IMR-90 (cell line): ENCODE measurements at regions not wholly inside any gene's neighbourhood (a gene's known extent, or its start where the extent isn't known, plus 50 kb on each side); places are given as distances from the start of the nearest gene placed in this dataset.

Experiments used
- ATAC-seq: fragments of 200-7000 bp; cut with Tn5 transposase; 2 replicates; pipeline ENCODE4 v1.9.1; 2020; ENCODE audit warnings: low read depth, mild to moderate bottlenecking, moderate library complexity
- BruUV-seq: library from RNA; stranded (reverse); fragments of 400-500 nt; replicated peaks from 2 replicates; lab custom pipeline; 2021; lab: Mats Ljungman, UMichigan
- CTCF ChIA-PET: fragments of 300-600 bp; formaldehyde crosslinking; extraction: SDS; loops from one replicate; lab custom pipeline; 2021; ENCODE audit warnings: antibody characterized with exemption; lab: Yijun Ruan, JAX
- POLR2A ChIA-PET: fragments of 300-600 bp; sonication (Branson Sonifier 250); formaldehyde crosslinking; loops from one replicate; lab custom pipeline; 2022; ENCODE audit warnings: antibody characterized with exemption; ENCODE audit not compliant: unreplicated experiment; lab: Charles Lee
- DNase-seq: peaks from one replicate; pipeline ENCODE4 v3.0.0; 2013
- H2AFZ ChIP-seq: replicated peaks from 2 replicates; pipeline ENCODE3; 2013; ENCODE audit warnings: low read length, mild to moderate bottlenecking; ENCODE audit not compliant: poor library complexity
- H2AK5ac ChIP-seq: 2 replicates; pipeline ENCODE4 v1.6.1; 2013; ENCODE audit warnings: low read depth, low read length, inconsistent platforms
- H2AK9ac ChIP-seq: replicated peaks from 2 replicates; pipeline ENCODE3; 2013; ENCODE audit warnings: mild to moderate bottlenecking, low read depth, low read length, moderate library complexity; ENCODE audit not compliant: poor library complexity
- H2BK120ac ChIP-seq: 2 replicates; pipeline ENCODE4 v1.6.1; 2013; ENCODE audit warnings: low read depth, low read length, inconsistent platforms
- H2BK15ac ChIP-seq: 3 replicates; pipeline ENCODE4 v1.6.1; 2013; ENCODE audit warnings: low read depth, low read length, inconsistent platforms
- H2BK20ac ChIP-seq: 2 replicates; pipeline ENCODE4 v1.6.1; 2013; ENCODE audit warnings: low read depth, mild to moderate bottlenecking, inconsistent platforms, low read length, moderate library complexity
- H2BK5ac ChIP-seq: 2 replicates; pipeline ENCODE4 v1.6.1; 2013; ENCODE audit warnings: mild to moderate bottlenecking, low read depth, low read length, inconsistent platforms; ENCODE audit not compliant: poor library complexity, severe bottlenecking
- H3K14ac ChIP-seq: replicated peaks from 2 replicates; pipeline ENCODE4 v1.6.1; 2013; ENCODE audit warnings: low read depth, low read length, inconsistent platforms
- H3K18ac ChIP-seq: 2 replicates; pipeline ENCODE4 v1.6.1; 2013; ENCODE audit warnings: low read depth, low read length, control low read depth
- H3K23ac ChIP-seq: 2 replicates; pipeline ENCODE4 v1.6.1; 2013; ENCODE audit warnings: low read depth, low read length, inconsistent platforms
- H3K27ac ChIP-seq: 2 replicates; pipeline ENCODE4 v1.5.1; 2013; ENCODE audit warnings: mild to moderate bottlenecking, control low read depth, low read length; ENCODE audit not compliant: insufficient read depth
- H3K27me3 ChIP-seq: 2 replicates; pipeline ENCODE4 v1.6.1; 2013; ENCODE audit warnings: low read length; ENCODE audit not compliant: control insufficient read depth, insufficient read depth
- H3K36me3 ChIP-seq: 2 replicates; pipeline ENCODE4 v1.6.1; 2013; ENCODE audit warnings: low read length, mixed read lengths; ENCODE audit not compliant: control insufficient read depth, insufficient read depth
- H3K4ac ChIP-seq: 2 replicates; pipeline ENCODE4 v1.6.1; 2013; ENCODE audit warnings: low read depth, low read length, inconsistent platforms
- H3K4me1 ChIP-seq: 2 replicates; pipeline ENCODE4 v1.6.1; 2013; ENCODE audit warnings: low read length, mixed read lengths; ENCODE audit not compliant: control insufficient read depth, insufficient read depth
- H3K4me2 ChIP-seq: 2 replicates; pipeline ENCODE4 v1.6.1; 2013; ENCODE audit warnings: low read depth, mild to moderate bottlenecking, control low read depth, low read length, moderate library complexity
- H3K4me3 ChIP-seq: 2 replicates; pipeline ENCODE4 v1.5.1; 2013; ENCODE audit warnings: low read depth, mild to moderate bottlenecking, control low read depth, low read length, moderate library complexity; ENCODE audit not compliant: insufficient read depth
- H3K56ac ChIP-seq: 2 replicates; pipeline ENCODE4 v1.6.1; 2013; ENCODE audit warnings: low read length, inconsistent platforms; ENCODE audit not compliant: insufficient read depth; ENCODE audit errors: extremely low read depth
- H3K79me1 ChIP-seq, 2 experiments: 2 replicates each; pipeline ENCODE4 v1.6.1; 2013; ENCODE audit warnings: low read length in 2 of 2, inconsistent platforms in 1 of 2, low read depth in 1 of 2
- H3K9ac ChIP-seq: 2 replicates; pipeline ENCODE4 v1.6.1; 2013; ENCODE audit warnings: low read depth, low read length, control low read depth
- H3K9me1 ChIP-seq: 2 replicates; pipeline ENCODE4 v1.6.1; 2013; ENCODE audit warnings: low read length, inconsistent platforms; ENCODE audit not compliant: insufficient read depth
- H3K9me3 ChIP-seq: 2 replicates; pipeline ENCODE4 v1.6.1; 2013; ENCODE audit warnings: low read length; ENCODE audit not compliant: control insufficient read depth, insufficient read depth
- H4K20me1 ChIP-seq: 2 replicates; pipeline ENCODE4 v1.6.1; 2013; ENCODE audit warnings: low read length, inconsistent platforms; ENCODE audit not compliant: insufficient read depth
- H4K5ac ChIP-seq: 2 replicates; pipeline ENCODE4 v1.6.1; 2013; ENCODE audit warnings: mild to moderate bottlenecking, low read depth, low read length, control low read depth
- H4K8ac ChIP-seq, 2 experiments: 2 replicates each; pipeline ENCODE4 v1.6.1; 2013; ENCODE audit warnings: low read depth in 2 of 2, low read length in 2 of 2, control low read depth in 1 of 2, inconsistent platforms in 1 of 2
- H4K91ac ChIP-seq: 2 replicates; pipeline ENCODE4 v1.6.1; 2013; ENCODE audit warnings: low read depth, low read length, inconsistent platforms; ENCODE audit not compliant: insufficient read depth
- BHLHE40 ChIP-seq: fragments of 150-350 bp; IDR thresholded peaks from 2 replicates; pipeline ENCODE4 v1.6.1; 2016; ENCODE audit warnings: mild to moderate bottlenecking, low read depth, low read length
- MAFK ChIP-seq: IDR thresholded peaks from 2 replicates; pipeline ENCODE4 v1.6.1; 2012; ENCODE audit warnings: low read depth, low read length, improper control_type of control experiment
- MAZ ChIP-seq: IDR thresholded peaks from 2 replicates; pipeline ENCODE4 v1.6.1; 2012; ENCODE audit warnings: low read depth, mild to moderate bottlenecking, low read length, improper control_type of control experiment, moderate library complexity, borderline replicate concordance
- MXI1 ChIP-seq: IDR thresholded peaks from 2 replicates; pipeline ENCODE4 v1.6.1; 2012; ENCODE audit warnings: low read depth, mild to moderate bottlenecking, low read length, moderate library complexity, borderline replicate concordance
- NFE2L2 ChIP-seq: fragments of 150-350 bp; IDR thresholded peaks from 2 replicates; pipeline ENCODE4 v1.6.1; 2016; ENCODE audit warnings: low read depth, mild to moderate bottlenecking, low read length
- RCOR1 ChIP-seq: IDR thresholded peaks from 2 replicates; pipeline ENCODE4 v1.6.1; 2012; ENCODE audit warnings: mild to moderate bottlenecking, low read length, improper control_type of control experiment; ENCODE audit not compliant: insufficient replicate concordance
- RFX5 ChIP-seq: IDR thresholded peaks from 2 replicates; pipeline ENCODE4 v1.8.0; 2012; ENCODE audit warnings: low read depth, mild to moderate bottlenecking, low read length, moderate library complexity
- SMC3 ChIP-seq: fragments of 150-350 bp; IDR thresholded peaks from 2 replicates; pipeline ENCODE4 v1.6.1; 2016; ENCODE audit warnings: low read depth, mild to moderate bottlenecking, antibody characterized with exemption, low read length, moderate library complexity
- WGBS, 2 experiments: methylation state at CpG; one replicate each; pipeline versions ENCODE4 v1.1.5 to v1.1.7; 2013; ENCODE audit warnings: missing lambda C conversion rate in 2 of 2; ENCODE audit not compliant: insufficient read length in 1 of 2; ENCODE audit errors: extremely low coverage in 2 of 2; 5-methylcytosine and 5-hydroxymethylcytosine counted together
- dilution Hi-C: fragments of 300-500 bp; cut with HindIII; formaldehyde crosslinking; loops from one replicate; pipeline ENCODE4 v1.14.3; 2018; ENCODE audit warnings: low sequenced_read_pairs; ENCODE audit not compliant: unreplicated experiment
- in situ Hi-C: fragments of 300-500 bp; cut with MboI; formaldehyde crosslinking; loops from 3 replicates; pipeline ENCODE4 v1.14.3; 2019; ENCODE audit warnings: low sequenced_read_pairs, inconsistent platforms, mixed read lengths
- intact Hi-C: fragments of 100-400 bp; cut with micrococcal nuclease; formaldehyde crosslinking; loops from 2 replicates; pipeline ENCODE4 v1.10.0; 2022
- TF ChIP-seq, protein P1 (sequence below): conservative IDR thresholded peaks from 2 replicates; pipeline ENCODE4 v1.5.1; 2012; ENCODE audit warnings: mild to moderate bottlenecking, low read depth, low read length, improper control_type of control experiment
- TF ChIP-seq, protein P2 (sequence below): fragments of 150-350 bp; IDR thresholded peaks from 2 replicates; pipeline ENCODE4 v1.6.1; 2016; ENCODE audit warnings: low read depth, mild to moderate bottlenecking, low read length, moderate library complexity, borderline replicate concordance
- TF ChIP-seq, protein P3 (sequence below): fragments of 150-350 bp; IDR thresholded peaks from 2 replicates; pipeline ENCODE4 v1.6.1; 2017; ENCODE audit warnings: mild to moderate bottlenecking, antibody characterized with exemption, low read length, low read depth

DNA sequence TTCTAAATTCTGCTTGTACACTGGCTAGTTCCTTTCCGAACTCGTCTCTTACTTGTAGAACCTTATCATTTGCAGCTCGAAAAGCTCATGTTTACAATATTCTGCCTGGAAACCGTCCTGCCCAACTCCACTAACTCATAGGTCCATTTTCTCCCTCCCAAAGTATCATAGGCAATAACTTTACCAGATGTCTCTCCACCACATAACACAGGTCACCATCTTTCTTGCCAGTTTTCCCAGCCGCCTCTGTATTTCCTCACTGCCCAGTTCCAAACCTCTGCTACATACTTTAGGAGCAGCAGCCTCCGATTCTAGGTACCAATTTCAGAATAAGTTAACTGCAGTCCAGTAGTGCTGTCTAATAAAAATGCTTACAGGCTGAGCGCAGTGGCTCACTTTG lies 259.5 kb downstream of the GLI2 start:
- in situ Hi-C loops, result no loop called here

More for the DNA sequence above, 259.5 kb downstream of the GLI2 start:
- Histone ChIP-seq H2BK5ac (no peak overlapping the region), H4K91ac (no peak overlapping the region), H2BK120ac (no peak overlapping the region), H3K4me2 (no peak overlapping the region), H2AFZ (no peak overlapping the region), H3K56ac (no peak overlapping the region), H3K9me3 (no peaks in the 10 kb centered on the region), H2AK5ac (no peak overlapping the region), H4K5ac (no peak overlapping the region), H3K27me3 (no peaks in the 10 kb centered on the region), H2BK15ac (no peak overlapping the region), H3K14ac (no peak overlapping the region), H4K20me1 (peaks cover 4% of the 10 kb centered on the region), H3K36me3 (peaks cover 24% of the 10 kb centered on the region), H3K9ac (no peak overlapping the region), H3K27ac (no peak overlapping the region), H2BK20ac (no peak overlapping the region), H3K23ac (no peak overlapping the region), H3K79me1 (peaks cover 6 to 19% of the 10 kb centered on the region in 2 experiments; a peak in 3 of 4 replicates), H3K4me3 (no peak overlapping the region), H3K4me1 (0 out of 2 replicates have a peak, but pooled peaks cover 2% of the 10 kb centered on the region), H2AK9ac (no peak overlapping the region), H3K9me1 (peaks cover 17% of the 10 kb centered on the region), H3K4ac (no peak overlapping the region), H3K18ac (no peak overlapping the region), H4K8ac (no peak overlapping the region)
- DNase-seq (no peak), ATAC-seq (no peak)
- TF ChIP-seq MAFK (no peak), BHLHE40 (no peak), MAZ (no peak), RCOR1 (no peak), SMC3 (no peak), MXI1 (no peak), NFE2L2 (no peak), RFX5 (no peak)
- TF ChIP-seq, protein P1, sequence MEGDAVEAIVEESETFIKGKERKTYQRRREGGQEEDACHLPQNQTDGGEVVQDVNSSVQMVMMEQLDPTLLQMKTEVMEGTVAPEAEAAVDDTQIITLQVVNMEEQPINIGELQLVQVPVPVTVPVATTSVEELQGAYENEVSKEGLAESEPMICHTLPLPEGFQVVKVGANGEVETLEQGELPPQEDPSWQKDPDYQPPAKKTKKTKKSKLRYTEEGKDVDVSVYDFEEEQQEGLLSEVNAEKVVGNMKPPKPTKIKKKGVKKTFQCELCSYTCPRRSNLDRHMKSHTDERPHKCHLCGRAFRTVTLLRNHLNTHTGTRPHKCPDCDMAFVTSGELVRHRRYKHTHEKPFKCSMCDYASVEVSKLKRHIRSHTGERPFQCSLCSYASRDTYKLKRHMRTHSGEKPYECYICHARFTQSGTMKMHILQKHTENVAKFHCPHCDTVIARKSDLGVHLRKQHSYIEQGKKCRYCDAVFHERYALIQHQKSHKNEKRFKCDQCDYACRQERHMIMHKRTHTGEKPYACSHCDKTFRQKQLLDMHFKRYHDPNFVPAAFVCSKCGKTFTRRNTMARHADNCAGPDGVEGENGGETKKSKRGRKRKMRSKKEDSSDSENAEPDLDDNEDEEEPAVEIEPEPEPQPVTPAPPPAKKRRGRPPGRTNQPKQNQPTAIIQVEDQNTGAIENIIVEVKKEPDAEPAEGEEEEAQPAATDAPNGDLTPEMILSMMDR, result no peak
- TF ChIP-seq, protein P2, sequence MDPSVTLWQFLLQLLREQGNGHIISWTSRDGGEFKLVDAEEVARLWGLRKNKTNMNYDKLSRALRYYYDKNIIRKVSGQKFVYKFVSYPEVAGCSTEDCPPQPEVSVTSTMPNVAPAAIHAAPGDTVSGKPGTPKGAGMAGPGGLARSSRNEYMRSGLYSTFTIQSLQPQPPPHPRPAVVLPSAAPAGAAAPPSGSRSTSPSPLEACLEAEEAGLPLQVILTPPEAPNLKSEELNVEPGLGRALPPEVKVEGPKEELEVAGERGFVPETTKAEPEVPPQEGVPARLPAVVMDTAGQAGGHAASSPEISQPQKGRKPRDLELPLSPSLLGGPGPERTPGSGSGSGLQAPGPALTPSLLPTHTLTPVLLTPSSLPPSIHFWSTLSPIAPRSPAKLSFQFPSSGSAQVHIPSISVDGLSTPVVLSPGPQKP, result no peak
- TF ChIP-seq, protein P3, sequence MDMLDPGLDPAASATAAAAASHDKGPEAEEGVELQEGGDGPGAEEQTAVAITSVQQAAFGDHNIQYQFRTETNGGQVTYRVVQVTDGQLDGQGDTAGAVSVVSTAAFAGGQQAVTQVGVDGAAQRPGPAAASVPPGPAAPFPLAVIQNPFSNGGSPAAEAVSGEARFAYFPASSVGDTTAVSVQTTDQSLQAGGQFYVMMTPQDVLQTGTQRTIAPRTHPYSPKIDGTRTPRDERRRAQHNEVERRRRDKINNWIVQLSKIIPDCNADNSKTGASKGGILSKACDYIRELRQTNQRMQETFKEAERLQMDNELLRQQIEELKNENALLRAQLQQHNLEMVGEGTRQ, result no peak
- intact Hi-C loops (no loop called here), dilution Hi-C loops (no loop called here)
- ChIA-PET POLR2A (no interaction called here), CTCF (no interaction called here)
- no TSS peak for BruUV-seq
- WGBS, 2 experiments, result 79% methylated on average over 6 of the region's 7 CpGs; no CpG with 5 or more reads in 1 of the 2 experiments
